PC-9 (cell line): ENCODE measurements at regions not wholly inside any gene's neighbourhood (a gene's known extent, or its start where the extent isn't known, plus 50 kb on each side); places are given as distances from the start of the nearest gene placed in this dataset.

ENCODE experiments used
- EZH2 ChIP-seq: fragments of 200-600 bp; sonication (generic); IDR thresholded peaks from 2 replicates; pipeline ENCODE4 v1.8.0; 2017; ENCODE audit warnings: antibody characterized with exemption, low read depth
- TF ChIP-seq, protein P1 (sequence below): fragments of 200-600 bp; sonication (generic); conservative IDR thresholded peaks from 2 replicates; pipeline ENCODE4 v1.6.1; 2017; ENCODE audit warnings: mixed run types, antibody characterized with exemption, mild to moderate bottlenecking, moderate library complexity

- TF ChIP-seq, protein P1, sequence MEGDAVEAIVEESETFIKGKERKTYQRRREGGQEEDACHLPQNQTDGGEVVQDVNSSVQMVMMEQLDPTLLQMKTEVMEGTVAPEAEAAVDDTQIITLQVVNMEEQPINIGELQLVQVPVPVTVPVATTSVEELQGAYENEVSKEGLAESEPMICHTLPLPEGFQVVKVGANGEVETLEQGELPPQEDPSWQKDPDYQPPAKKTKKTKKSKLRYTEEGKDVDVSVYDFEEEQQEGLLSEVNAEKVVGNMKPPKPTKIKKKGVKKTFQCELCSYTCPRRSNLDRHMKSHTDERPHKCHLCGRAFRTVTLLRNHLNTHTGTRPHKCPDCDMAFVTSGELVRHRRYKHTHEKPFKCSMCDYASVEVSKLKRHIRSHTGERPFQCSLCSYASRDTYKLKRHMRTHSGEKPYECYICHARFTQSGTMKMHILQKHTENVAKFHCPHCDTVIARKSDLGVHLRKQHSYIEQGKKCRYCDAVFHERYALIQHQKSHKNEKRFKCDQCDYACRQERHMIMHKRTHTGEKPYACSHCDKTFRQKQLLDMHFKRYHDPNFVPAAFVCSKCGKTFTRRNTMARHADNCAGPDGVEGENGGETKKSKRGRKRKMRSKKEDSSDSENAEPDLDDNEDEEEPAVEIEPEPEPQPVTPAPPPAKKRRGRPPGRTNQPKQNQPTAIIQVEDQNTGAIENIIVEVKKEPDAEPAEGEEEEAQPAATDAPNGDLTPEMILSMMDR: no peak
- no peak for TF ChIP-seq EZH2
Measured at GRCh38 chr9:94199776-94200175, 59.3 kb upstream of the ZNF169 start.
